HepG2 (cell line): ENCODE measurements at regions not wholly inside any gene's neighbourhood (a gene's known extent, or its start where the extent isn't known, plus 50 kb on each side); places are given as distances from the start of the nearest gene placed in this dataset.

Experiments
- ATAC-seq: fragments of 200-7000 bp; cut with Tn5 transposase; 3 replicates; pipeline ENCODE4 v1.9.1; 2020; ENCODE audit warnings: mild to moderate bottlenecking, moderate library complexity
- BruUV-seq: library from RNA; stranded (reverse); fragments of 400-500 nt; replicated peaks from 2 replicates; lab custom pipeline; 2021; lab: Mats Ljungman, UMichigan
- CTCF ChIA-PET: fragments of 300-600 bp; formaldehyde crosslinking; extraction: SDS; loops from one replicate; lab custom pipeline; 2021; ENCODE audit warnings: low total read pairs, inconsistent platforms, low intra/inter-chr PET ratio; lab: Yijun Ruan, JAX
- POLR2A ChIA-PET: fragments of 350-600 bp; sonication (Branson Sonifier 250); formaldehyde crosslinking; loops from one replicate; lab custom pipeline; 2020; ENCODE audit warnings: antibody characterized with exemption, inconsistent platforms; lab: Yijun Ruan, JAX
- DNase-seq: peaks from one replicate; pipeline ENCODE4 v3.0.0-alpha.2; 2015; ENCODE audit warnings: low spot score
- FAIRE-seq: peaks from 3 replicates; lab custom pipeline; 2011; peaks lifted over from hg19 to GRCh38; lab: Jason Lieb, UNC
- H2AFZ ChIP-seq: one replicate; pipeline ENCODE4 v1.6.1; 2011; ENCODE audit warnings: low read length, inconsistent platforms
- H3K27ac ChIP-seq: fragments of 300-600 bp; 3 replicates; pipeline ENCODE4 v1.8.0; 2011; ENCODE audit warnings: mixed run types, mild to moderate bottlenecking, mixed read lengths, low read length, inconsistent platforms; ENCODE audit not compliant: insufficient read depth; ENCODE audit errors: extremely low read length
- H3K27me3 ChIP-seq, 2 experiments: fragments of 200-600 bp in 1 of 2; 2 replicates in 1 of 2; 3 replicates in 1 of 2; pipeline versions ENCODE4 v1.6.0 to v1.8.0; 2011; ENCODE audit warnings: low read length in 2 of 2, mild to moderate bottlenecking in 2 of 2, moderate library complexity in 2 of 2, inconsistent platforms in 1 of 2; ENCODE audit not compliant: insufficient read depth in 2 of 2, control insufficient read depth in 1 of 2
- H3K36me3 ChIP-seq, 2 experiments: fragments of 200-600 bp in 1 of 2; replicated peaks in 1 of 2; 2 replicates in 1 of 2; 3 replicates in 1 of 2; pipeline versions ENCODE4 v1.5.1 to v1.8.0; 2011; ENCODE audit warnings: low read length in 2 of 2, inconsistent platforms in 1 of 2; ENCODE audit not compliant: insufficient read depth in 2 of 2, control insufficient read depth in 1 of 2
- H3K4me1 ChIP-seq: 2 replicates; pipeline ENCODE4 v1.5.1; 2012; ENCODE audit warnings: low read length, inconsistent platforms; ENCODE audit not compliant: insufficient read depth
- H3K4me2 ChIP-seq: 2 replicates; pipeline ENCODE4 v1.6.0; 2011; ENCODE audit warnings: low read depth, low read length, inconsistent platforms
- H3K4me3 ChIP-seq, 3 experiments: fragments of 200-600 bp in 1 of 3; sonication (generic), shearing (Covaris generic) in 1 of 3; replicated peaks in 1 of 3; 2 replicates each; pipeline ENCODE4 v1.5.1; 2011 to 2016; ENCODE audit warnings: low read length in 3 of 3, inconsistent platforms in 2 of 3, low read depth in 2 of 3, mild to moderate bottlenecking in 2 of 3, control low read depth in 1 of 3, mixed read lengths in 1 of 3; ENCODE audit not compliant: insufficient read depth in 1 of 3
- H3K79me2 ChIP-seq: one replicate; pipeline ENCODE4 v1.6.1; 2011; ENCODE audit warnings: low read length, inconsistent platforms; ENCODE audit not compliant: insufficient read depth
- H3K9ac ChIP-seq: 2 replicates; pipeline ENCODE4 v1.6.0; 2011; ENCODE audit warnings: mild to moderate bottlenecking, low read depth, low read length, inconsistent platforms; ENCODE audit not compliant: insufficient read depth
- H3K9me3 ChIP-seq: 2 replicates; pipeline ENCODE4 v1.5.1; 2012; ENCODE audit warnings: mild to moderate bottlenecking, low read length
- H4K20me1 ChIP-seq: 2 replicates; pipeline ENCODE4 v1.6.0; 2011; ENCODE audit warnings: inconsistent platforms, mild to moderate bottlenecking, low read length, moderate library complexity; ENCODE audit not compliant: insufficient read depth
- ARID5B ChIP-seq: IDR thresholded peaks from 2 replicates; pipeline ENCODE4 v1.4.0; 2020; ENCODE audit warnings: mild to moderate bottlenecking, missing genetic modification reagents
- NR3C1 ChIP-seq: sonication (generic); formaldehyde crosslinking; IDR thresholded peaks from 2 replicates; pipeline ENCODE4 v1.4.0; 2020; ENCODE audit warnings: missing genetic modification reagents
- RBFOX2 ChIP-seq: fragments of 200-400 bp; formaldehyde crosslinking; IDR thresholded peaks from 2 replicates; pipeline ENCODE4 v1.6.1; 2017; ENCODE audit warnings: low read depth, mild to moderate bottlenecking, low read length
- SAP130 ChIP-seq: IDR thresholded peaks from 2 replicates; pipeline ENCODE4 v1.6.1; 2016; ENCODE audit warnings: low read depth
- THRA ChIP-seq: sonication (generic); formaldehyde crosslinking; IDR thresholded peaks from 2 replicates; pipeline ENCODE4 v1.4.0; 2020; ENCODE audit warnings: missing genetic modification reagents, borderline replicate concordance
- ZBTB7B ChIP-seq: sonication (generic); formaldehyde crosslinking; IDR thresholded peaks from 2 replicates; pipeline ENCODE4 v1.4.0; 2020; ENCODE audit warnings: missing genetic modification reagents
- WGBS: methylation state at CpG from one replicate; pipeline ENCODE4 v1.1.6; 2017; ENCODE audit warnings: low lambda C conversion rate; 5-methylcytosine and 5-hydroxymethylcytosine counted together
- in situ Hi-C: cut with HindIII; loops from 2 replicates; pipeline ENCODE4 v1.10.0; 2017; ENCODE audit warnings: low pct_unique_long_range_greater_than_20kb; ENCODE audit not compliant: extremely low pct_ligation_motif_present
- intact Hi-C: fragments of 100-400 bp; cut with micrococcal nuclease; formaldehyde crosslinking; loops from one replicate; pipeline ENCODE4 v1.10.0; 2022; ENCODE audit not compliant: unreplicated experiment
- TF ChIP-seq, protein P1 (sequence below): sonication (generic); formaldehyde crosslinking; IDR thresholded peaks from 2 replicates; pipeline ENCODE4 v1.9.0; 2021; ENCODE audit warnings: missing genetic modification reagents, mild to moderate bottlenecking, borderline replicate concordance
- TF ChIP-seq, protein P2 (sequence below): sonication (generic); formaldehyde crosslinking; IDR thresholded peaks from 2 replicates; pipeline ENCODE4 v1.9.0; 2021; ENCODE audit warnings: missing genetic modification reagents, borderline replicate concordance

DNA sequence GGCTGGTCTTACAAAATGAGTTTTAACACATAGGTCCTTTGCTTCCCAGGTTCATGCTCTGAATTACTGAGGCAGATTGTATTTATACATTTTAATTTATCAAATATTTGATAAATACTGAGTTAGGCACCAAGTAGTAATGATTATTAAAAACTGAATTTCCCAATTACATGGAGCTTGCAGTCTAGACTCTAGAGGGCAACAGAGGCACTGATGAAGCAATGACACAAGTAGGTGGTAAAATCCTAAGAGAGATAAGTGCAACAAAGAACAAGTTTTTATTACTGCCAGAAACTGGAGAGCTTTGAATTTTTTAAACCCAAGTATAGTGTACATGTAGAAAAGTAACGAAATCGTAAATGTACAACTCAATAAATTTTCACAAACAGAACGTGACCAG is 406.2 kb upstream of the RARB start (continued):
- no peak for TF ChIP-seq ARID5B (CRISPR knock-in tag)

DNA sequence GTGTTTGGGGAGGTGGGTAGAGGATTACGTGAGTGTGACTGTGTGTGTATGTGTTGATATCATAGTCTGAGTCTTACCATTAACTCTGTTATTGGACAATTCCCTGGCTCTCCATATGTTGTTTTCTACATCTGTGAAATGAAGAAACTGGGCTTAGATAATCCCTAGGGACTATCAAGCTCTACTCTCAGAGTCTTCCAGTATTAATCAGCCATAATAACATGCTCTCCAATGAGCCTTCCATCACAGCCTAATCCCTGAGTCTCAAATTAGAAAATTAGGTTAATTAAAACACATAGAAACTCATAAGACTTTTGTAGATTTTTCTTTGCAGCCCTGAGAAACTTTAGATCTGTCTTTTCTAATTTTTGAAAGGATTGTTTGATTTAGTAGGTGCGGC is 404.2 kb upstream of the RARB start:
- no TSS peak for BruUV-seq
- no peak for FAIRE-seq
- 9% methylated on average over 2 of the region's 2 CpGs for WGBS
- H3K27ac ChIP-seq = no peak overlapping the region
- H4K20me1 ChIP-seq = no peaks in the 10 kb centered on the region
- intact Hi-C loops (no loop called here), in situ Hi-C loops (no loop called here)
- H3K36me3 ChIP-seq = no peaks in the 10 kb centered on the region
- H3K4me3 ChIP-seq = no peak overlapping the region
- no peaks in the 10 kb centered on the region for H3K4me1 ChIP-seq
- H3K27me3 ChIP-seq = peaks cover 0 to 2% of the 10 kb centered on the region in 2 experiments; a peak in 2 of 5 replicates
- no peaks in the 10 kb centered on the region for H3K9me3 ChIP-seq
- no peak overlapping the region for H2AFZ ChIP-seq
- no peak overlapping the region for H3K9ac ChIP-seq
- ChIA-PET POLR2A (no interaction called here), CTCF (no interaction called here)
- DNase-seq = no peak
- ATAC-seq = no peak
- H3K79me2 ChIP-seq = no peaks in the 10 kb centered on the region
- no peak overlapping the region for H3K4me2 ChIP-seq
- TF ChIP-seq, protein P1, sequence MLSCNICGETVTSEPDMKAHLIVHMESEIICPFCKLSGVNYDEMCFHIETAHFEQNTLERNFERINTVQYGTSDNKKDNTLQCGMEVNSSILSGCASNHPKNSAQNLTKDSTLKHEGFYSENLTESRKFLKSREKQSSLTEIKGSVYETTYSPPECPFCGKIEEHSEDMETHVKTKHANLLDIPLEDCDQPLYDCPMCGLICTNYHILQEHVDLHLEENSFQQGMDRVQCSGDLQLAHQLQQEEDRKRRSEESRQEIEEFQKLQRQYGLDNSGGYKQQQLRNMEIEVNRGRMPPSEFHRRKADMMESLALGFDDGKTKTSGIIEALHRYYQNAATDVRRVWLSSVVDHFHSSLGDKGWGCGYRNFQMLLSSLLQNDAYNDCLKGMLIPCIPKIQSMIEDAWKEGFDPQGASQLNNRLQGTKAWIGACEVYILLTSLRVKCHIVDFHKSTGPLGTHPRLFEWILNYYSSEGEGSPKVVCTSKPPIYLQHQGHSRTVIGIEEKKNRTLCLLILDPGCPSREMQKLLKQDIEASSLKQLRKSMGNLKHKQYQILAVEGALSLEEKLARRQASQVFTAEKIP (CRISPR knock-in tag) = no peak
- TF ChIP-seq ZBTB7B (CRISPR knock-in tag) = no peak
- no peak for TF ChIP-seq SAP130 (CRISPR knock-in tag)
- no peak for TF ChIP-seq RBFOX2
- TF ChIP-seq ARID5B (CRISPR knock-in tag) = no peak
- TF ChIP-seq, protein P2, sequence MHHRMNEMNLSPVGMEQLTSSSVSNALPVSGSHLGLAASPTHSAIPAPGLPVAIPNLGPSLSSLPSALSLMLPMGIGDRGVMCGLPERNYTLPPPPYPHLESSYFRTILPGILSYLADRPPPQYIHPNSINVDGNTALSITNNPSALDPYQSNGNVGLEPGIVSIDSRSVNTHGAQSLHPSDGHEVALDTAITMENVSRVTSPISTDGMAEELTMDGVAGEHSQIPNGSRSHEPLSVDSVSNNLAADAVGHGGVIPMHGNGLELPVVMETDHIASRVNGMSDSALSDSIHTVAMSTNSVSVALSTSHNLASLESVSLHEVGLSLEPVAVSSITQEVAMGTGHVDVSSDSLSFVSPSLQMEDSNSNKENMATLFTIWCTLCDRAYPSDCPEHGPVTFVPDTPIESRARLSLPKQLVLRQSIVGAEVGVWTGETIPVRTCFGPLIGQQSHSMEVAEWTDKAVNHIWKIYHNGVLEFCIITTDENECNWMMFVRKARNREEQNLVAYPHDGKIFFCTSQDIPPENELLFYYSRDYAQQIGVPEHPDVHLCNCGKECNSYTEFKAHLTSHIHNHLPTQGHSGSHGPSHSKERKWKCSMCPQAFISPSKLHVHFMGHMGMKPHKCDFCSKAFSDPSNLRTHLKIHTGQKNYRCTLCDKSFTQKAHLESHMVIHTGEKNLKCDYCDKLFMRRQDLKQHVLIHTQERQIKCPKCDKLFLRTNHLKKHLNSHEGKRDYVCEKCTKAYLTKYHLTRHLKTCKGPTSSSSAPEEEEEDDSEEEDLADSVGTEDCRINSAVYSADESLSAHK (CRISPR knock-in tag) = no peak
- TF ChIP-seq THRA = no peak
- no peak for TF ChIP-seq NR3C1 (CRISPR knock-in tag)
